ENCODE measurements at regions not wholly inside any gene's neighbourhood (a gene's known extent, or its start where the extent isn't known, plus 50 kb on each side); places are given as distances from the start of the nearest gene placed in this dataset.

GRCh38 chr1:222028116-222028515, 286.2 kb upstream of the DUSP10 start:
- DNase-seq: no peak

- DNase-seq: no peak
These were observed 284.4 kb upstream of the DUSP10 start for GRCh38 chr1:222026280-222026679.

- DNase-seq: no peak
These were observed 281.1 kb upstream of the DUSP10 start for GRCh38 chr1:222023025-222023424.

DNA sequence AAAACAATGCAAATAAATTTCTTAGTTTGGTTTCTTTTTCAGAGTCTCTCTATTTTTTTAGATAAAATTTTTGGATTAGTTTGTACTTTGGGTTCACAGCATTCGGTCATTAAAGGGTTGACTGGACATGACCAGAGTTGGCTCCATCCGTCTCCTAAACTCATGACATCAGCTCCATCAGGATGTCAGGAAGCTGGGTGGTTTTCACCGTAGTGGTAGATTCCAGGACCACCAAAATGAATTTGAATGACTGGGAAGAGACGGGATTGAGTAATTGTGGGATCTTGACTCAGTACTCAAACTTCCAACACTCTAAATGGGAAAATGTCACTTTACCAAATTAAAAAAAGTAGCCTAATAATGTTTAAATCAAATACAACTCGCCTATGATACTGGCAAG, 279.2 kb upstream of the DUSP10 start:
- DNase-seq: no peak

DNA sequence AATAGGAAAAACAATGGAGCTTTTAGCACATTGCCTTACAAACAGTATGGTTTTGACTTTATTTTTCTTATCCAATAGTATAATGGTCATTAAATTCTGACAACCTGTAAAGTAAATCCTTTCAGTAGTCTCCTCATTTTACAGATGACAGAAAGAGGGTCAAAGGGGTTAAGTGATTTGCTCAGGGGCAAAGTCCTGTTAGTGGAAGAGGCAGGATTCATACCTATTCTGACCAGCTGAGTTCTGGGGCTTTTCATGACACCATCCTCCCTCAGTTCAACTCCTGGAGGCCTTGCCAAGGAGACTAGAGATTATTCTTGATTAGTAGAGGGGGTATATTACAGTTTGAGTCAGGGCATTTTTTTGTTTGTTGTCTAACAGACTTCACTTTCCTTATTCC, 278.7 kb upstream of the DUSP10 start:
- DNase-seq: no peak

DNA sequence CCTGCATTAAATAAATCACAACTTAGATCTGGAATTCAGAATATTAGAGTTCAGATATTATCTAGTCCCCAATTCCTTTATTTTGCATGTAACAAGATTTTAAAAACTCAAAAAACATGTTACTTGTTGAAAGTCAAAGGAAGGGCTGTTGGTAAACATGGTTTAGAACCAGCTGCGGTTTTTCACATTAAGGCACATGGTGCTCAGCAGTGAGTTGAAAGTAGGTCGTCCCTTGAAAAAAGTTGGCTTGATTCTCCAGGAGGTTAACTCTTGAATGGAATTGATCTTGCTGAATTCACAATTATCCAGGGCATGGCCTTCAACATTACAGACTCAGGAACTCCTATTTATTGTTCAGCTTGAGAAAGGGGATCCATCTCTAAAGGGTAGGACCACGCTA, 277.1 kb upstream of the DUSP10 start:
- no peak for DNase-seq

GRCh38 chr1:222018041-222018440, 276.2 kb upstream of the DUSP10 start:
- no peak for DNase-seq

DNA sequence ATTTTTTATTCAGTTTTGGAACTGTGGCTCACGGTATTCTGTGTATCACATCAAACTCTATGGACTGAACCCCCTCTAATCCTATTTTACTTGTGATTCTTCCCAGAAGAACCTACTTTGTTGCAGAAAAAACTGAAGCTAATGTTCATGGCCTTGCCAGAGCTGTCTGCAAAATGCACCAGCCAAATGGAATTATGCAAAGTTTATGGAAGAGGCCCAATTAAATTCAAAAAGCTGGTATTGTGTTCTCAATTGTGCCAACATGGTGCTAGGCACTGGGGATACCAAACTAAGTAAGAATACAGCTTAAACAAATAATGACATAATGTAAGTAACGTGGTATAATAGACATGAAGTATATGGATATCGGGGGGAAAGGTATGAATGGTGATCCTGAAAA, 273.8 kb upstream of the DUSP10 start:
- DNase-seq: no peak

- no peak for DNase-seq
These were observed 272.1 kb upstream of the DUSP10 start for GRCh38 chr1:222014001-222014400.

DNA sequence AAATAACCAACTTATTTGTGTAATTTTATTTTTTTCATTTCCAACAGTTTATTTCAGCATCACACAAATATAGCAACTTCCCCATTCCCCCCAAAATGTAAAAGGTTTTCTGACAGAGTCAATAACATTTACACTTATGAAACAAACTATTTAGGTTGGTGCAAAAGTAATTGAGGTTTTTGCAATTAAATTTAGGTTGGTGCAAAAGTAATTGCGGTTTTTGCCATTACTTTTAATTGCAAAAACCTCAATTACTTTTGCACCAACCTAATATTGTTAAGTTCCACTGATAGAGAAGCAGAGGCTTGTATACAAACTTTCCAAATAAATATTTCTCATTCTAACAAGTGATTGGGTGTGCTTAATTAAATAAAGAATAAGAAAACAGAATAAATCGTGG, 270.9 kb upstream of the DUSP10 start:
- no peak for DNase-seq

DNA sequence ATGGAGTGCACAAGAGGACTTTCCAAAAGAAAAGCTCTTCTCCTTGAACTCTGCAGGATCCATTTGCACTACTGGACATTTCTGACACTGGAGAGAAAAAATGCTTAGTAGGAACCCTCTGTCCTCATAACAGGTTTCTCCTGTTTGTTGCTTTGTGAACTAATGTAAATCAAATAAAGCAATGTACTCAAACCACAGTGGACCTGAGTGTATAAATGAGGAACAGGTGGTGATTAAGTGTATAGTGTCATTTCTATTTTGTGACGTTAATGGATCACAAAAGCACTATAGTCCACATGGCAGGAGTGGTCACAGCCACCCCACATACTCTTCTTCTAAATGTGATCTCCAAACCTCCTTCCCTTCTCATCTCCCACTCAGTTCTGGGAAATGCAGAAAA, 268.4 kb upstream of the DUSP10 start:
- no peak for DNase-seq

GRCh38 chr1:222009105-222009730, 267.3 kb upstream of the DUSP10 start:
- peak; percentile 73 for DNase-seq

DNA sequence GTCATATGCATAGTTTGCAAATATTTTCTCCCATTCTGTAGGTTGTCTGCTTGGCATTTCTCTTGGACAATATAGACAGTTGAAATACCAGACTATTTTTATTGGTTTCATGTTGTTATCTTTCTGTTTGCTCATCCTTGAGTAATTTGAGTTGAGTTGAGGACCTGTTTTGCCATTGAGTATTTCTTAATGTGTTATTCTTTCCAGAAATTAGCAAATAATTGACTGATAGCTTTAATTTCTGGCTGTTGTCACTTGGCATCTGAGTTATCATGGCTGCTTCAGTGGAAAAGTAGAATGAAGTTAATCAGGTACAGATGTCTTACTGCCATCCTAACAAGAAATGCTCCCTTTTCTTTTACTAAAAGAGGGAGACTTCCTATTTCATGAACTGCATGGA, 264.8 kb upstream of the DUSP10 start:
- no peak for DNase-seq

GRCh38 chr1:222004784-222005183, 262.9 kb upstream of the DUSP10 start:
- no peak for DNase-seq

- no peak for DNase-seq
These were observed 262.1 kb upstream of the DUSP10 start for GRCh38 chr1:222004034-222004433.

GRCh38 chr1:222002503-222002902, 260.6 kb upstream of the DUSP10 start:
- DNase-seq: no peak

- DNase-seq: no peak
These were observed 258.2 kb upstream of the DUSP10 start for GRCh38 chr1:222000131-222000530.

- no peak for DNase-seq
These were observed 256.9 kb upstream of the DUSP10 start for GRCh38 chr1:221998781-221999180.

- DNase-seq: peak; percentile 46
These were observed 256.3 kb upstream of the DUSP10 start for GRCh38 chr1:221998186-221998612.

GRCh38 chr1:221997012-221997411, 255.1 kb upstream of the DUSP10 start:
- peak; percentile 5 for DNase-seq

DNA sequence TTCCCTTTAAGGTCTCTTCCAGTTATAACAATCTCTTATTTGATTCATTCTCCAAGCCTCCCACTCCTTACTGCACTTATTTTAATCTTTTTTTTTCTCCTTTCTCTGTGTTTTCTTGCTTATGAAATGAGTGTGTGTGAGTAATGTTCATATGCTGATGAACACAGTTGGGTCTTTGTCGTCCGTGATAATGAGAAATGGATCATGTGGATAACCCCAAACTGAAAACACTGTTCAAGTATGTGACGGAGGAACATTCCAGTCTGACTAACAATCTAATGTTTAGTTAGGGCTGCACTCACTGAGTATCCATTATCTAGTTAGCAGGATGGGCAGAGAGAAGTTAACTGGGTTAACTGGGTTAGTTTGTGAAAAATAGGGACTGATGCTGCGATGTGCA, 253.1 kb upstream of the DUSP10 start:
- DNase-seq: no peak

- DNase-seq: peak; percentile 18
These were observed 252.4 kb upstream of the DUSP10 start for GRCh38 chr1:221994274-221994698.

DNA sequence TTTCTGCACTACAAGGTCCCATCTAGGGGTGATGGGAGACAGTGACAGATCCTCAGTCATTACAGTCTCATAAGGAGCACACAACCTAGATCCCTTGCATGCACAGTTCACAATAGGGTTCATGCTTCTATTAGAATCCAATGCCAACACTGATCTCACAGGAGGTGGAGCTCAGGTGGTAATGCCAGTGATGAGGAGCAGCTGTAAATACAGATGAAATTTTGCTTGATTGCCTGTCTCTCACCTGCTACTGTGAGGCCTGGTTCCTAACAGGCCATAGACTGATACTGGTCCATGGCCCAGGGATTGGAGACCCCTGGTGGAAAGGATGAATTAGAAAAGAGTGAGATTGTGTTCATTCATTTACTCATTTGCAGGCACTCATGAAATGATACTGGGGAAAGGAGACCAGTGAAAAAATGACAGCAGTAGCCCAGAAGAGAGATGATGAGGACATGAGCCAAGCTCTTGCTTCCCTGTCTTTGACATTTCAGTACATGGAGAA, 251.6 kb upstream of the DUSP10 start:
- no peak for DNase-seq

GRCh38 chr1:221992427-221992826, 250.5 kb upstream of the DUSP10 start:
- DNase-seq: no peak

DNA sequence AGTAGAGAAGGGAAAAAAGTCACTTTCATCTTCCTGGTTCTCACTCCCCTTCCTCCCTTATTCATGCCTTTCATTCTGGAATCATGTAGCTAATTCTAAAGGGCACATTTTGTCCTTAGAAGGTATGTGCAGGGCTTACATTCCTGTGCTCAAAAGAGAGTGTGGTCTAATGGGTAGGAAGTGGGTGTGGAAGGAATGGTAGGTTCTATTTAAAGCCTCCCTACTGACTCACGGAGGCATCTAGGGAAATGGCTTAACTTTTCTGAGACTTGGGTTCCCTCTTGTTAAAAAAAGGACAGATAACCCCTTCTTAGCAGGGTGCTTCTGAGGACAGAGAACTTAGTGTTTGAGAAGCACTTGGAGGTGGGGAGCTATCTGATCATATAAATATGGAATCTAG, 249.3 kb upstream of the DUSP10 start:
- DNase-seq: no peak

All from OCI-M1 (cell line).